Skeletal muscle tissue (tissue), 3 donors: ENCODE measurements at regions not wholly inside any gene's neighbourhood (a gene's known extent, or its start where the extent isn't known, plus 50 kb on each side); places are given as distances from the start of the nearest gene placed in this dataset.

Experiments used
- H3K27ac ChIP-seq: one replicate; pipeline ENCODE4 v1.7.0; 2013; ENCODE audit warnings: mild to moderate bottlenecking, low read depth, low read length, inconsistent platforms
- H3K27me3 ChIP-seq, 3 donors: one replicate each; pipeline ENCODE4 v1.7.0; 2013; ENCODE audit warnings: low read length in 3 of 3; ENCODE audit not compliant: control insufficient read depth in 3 of 3, insufficient read depth in 3 of 3
- H3K36me3 ChIP-seq, 3 donors: one replicate each; pipeline ENCODE4 v1.7.0; 2013; ENCODE audit warnings: low read length in 3 of 3; ENCODE audit not compliant: control insufficient read depth in 3 of 3, insufficient read depth in 3 of 3
- H3K4me1 ChIP-seq, 3 donors: one replicate each; pipeline ENCODE4 v1.7.0; 2013; ENCODE audit warnings: low read length in 3 of 3, mild to moderate bottlenecking in 3 of 3; ENCODE audit not compliant: control insufficient read depth in 3 of 3, insufficient read depth in 3 of 3
- H3K4me3 ChIP-seq, 3 donors: one replicate each; pipeline ENCODE4 v1.7.0; 2013; ENCODE audit warnings: low read length in 3 of 3
- H3K9ac ChIP-seq, 3 donors: one replicate each; pipeline ENCODE4 v1.7.0; 2013; ENCODE audit warnings: low read length in 3 of 3, mild to moderate bottlenecking in 3 of 3, moderate library complexity in 2 of 3, low read depth in 1 of 3
- H3K9me3 ChIP-seq, 3 donors: one replicate each; pipeline ENCODE4 v1.7.0; 2013; ENCODE audit warnings: low read length in 3 of 3; ENCODE audit not compliant: control insufficient read depth in 3 of 3
- donor health status: Osteomylitis.

DNA sequence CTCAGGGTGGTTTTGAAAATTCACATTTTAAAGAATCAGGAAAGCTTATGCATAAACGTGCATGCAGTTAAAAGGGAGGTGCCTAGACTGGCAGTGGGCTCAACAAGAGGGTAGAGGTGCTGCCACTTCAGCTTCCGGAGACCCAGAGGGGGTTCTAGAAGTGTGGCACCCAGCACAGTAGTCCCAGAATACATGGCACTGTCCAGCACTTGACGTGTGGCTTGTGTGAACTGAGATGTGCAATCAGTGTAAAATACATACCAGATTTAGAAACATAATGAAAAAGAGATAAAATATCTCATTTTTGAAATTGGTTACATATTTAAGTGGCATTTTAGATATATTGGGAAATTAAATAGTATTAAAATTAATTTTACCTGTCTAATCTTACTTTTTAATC lies 89.3 kb downstream of the RIN2 start:
- H3K4me1 ChIP-seq, result peaks cover 7 to 15% (median 10%) of the 10 kb centered on the region in 3 donors
- H3K27me3 ChIP-seq, result no peaks in the 10 kb centered on the region
- H3K4me3 ChIP-seq, result no peak overlapping the region
- H3K9ac ChIP-seq, result no peak overlapping the region
- H3K36me3 ChIP-seq, result no peaks in the 10 kb centered on the region
- H3K9me3 ChIP-seq, result no peaks in the 10 kb centered on the region
- no peak overlapping the region for H3K27ac ChIP-seq

- Histone ChIP-seq H3K9me3 (no peaks in the 10 kb centered on the region), H3K4me1 (peaks cover 7 to 15% (median 10%) of the 10 kb centered on the region in 3 donors), H3K4me3 (no peak overlapping the region), H3K36me3 (no peaks in the 10 kb centered on the region), H3K9ac (no peak overlapping the region), H3K27me3 (no peaks in the 10 kb centered on the region), H3K27ac (peak overlapping the region; percentile 64)
Measured at GRCh38 chr20:19849341-19850197, 91.5 kb downstream of the RIN2 start.

- Histone ChIP-seq H3K4me3 (no peak overlapping the region), H3K9ac (peak overlapping the region in 1 of 3 donors; percentile 41), H3K27ac (peak overlapping the region; percentile 64), H3K27me3 (no peaks in the 10 kb centered on the region), H3K4me1 (peaks cover 7 to 15% (median 10%) of the 10 kb centered on the region in 3 donors), H3K9me3 (no peaks in the 10 kb centered on the region), H3K36me3 (no peaks in the 10 kb centered on the region)
Measured at GRCh38 chr20:19850198-19850533, 92.1 kb downstream of the RIN2 start.

DNA sequence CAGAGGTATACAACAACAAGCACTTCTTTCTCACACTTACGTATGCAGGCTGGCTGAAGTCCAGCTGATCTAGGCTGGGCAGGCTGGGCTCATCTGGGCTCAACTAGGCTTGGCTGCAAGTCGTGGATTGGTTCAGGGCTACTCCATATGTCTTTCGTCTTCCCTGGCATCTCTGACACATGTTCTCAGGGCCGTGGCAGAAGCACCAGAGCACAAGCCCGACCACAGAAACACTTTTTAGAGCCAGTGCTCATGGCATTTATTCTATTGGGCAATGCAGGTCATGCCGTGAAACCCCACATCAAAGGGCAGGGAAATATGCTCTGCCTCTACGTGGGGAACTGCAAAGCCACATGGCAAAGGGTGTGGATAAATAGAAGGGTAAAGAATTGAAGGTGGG lies 93.8 kb downstream of the RIN2 start:
- Histone ChIP-seq H3K9me3 (no peaks in the 10 kb centered on the region), H3K4me3 (no peak overlapping the region), H3K9ac (no peak overlapping the region), H3K27me3 (no peaks in the 10 kb centered on the region), H3K36me3 (no peaks in the 10 kb centered on the region), H3K27ac (no peak overlapping the region), H3K4me1 (peaks cover 7 to 15% (median 10%) of the 10 kb centered on the region in 3 donors)

GRCh38 chr20:19855416-19855815 lies 97.4 kb downstream of the RIN2 start:
- H3K9me3 ChIP-seq, result no peaks in the 10 kb centered on the region
- H3K4me3 ChIP-seq, result no peak overlapping the region
- H3K36me3 ChIP-seq, result no peaks in the 10 kb centered on the region
- no peak overlapping the region for H3K27ac ChIP-seq
- H3K27me3 ChIP-seq, result no peaks in the 10 kb centered on the region
- no peak overlapping the region for H3K9ac ChIP-seq
- H3K4me1 ChIP-seq, result peaks cover 1 to 7% (median 2%) of the 10 kb centered on the region in 3 donors

DNA sequence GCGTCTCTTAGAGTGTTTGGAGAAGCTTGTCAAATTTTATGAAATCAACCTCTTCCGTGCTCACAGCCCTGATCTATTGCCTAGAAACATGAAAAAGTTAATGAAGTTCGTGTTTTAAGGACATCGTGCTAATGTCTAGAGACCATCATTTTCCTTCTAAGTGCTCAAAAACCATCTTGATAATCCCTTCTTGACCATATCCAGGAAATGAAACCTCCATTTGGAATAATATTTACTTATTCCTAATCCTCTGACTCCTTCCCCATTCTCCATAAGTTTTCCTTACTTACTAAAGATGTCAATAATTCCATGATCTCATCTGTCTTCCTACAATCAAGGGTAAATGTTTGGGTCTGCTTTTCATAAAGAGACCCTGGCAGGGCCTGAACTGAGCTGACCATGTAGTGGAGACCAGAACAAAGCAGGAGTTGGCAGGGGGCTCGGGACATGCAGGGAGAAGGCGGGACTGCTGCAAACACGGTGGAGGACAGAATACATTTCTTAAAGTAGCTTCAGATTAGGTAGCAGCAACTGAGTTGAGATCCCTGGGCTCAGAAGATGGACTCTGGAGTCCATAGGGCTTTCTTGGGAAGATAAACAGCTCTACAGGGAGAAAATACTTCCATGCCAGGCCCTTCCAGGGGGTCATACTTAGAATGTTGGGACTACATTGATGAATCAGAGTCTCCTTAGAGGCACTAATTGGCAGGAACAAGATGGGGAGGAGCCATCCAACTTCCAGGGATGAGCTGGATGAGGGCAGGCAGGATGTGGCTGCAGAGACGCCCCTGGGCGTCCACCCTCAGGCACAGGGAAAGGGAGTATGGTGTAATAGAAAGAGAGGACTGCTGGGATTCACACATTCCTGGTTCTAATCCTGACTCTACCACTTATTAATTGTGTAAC lies 100.7 kb downstream of the RIN2 start:
- Histone ChIP-seq H3K4me1 (no peaks in the 10 kb centered on the region), H3K36me3 (peaks cover 0 to 4% (median 2%) of the 10 kb centered on the region in 3 donors), H3K27ac (no peak overlapping the region), H3K4me3 (no peak overlapping the region), H3K9ac (no peak overlapping the region), H3K27me3 (no peaks in the 10 kb centered on the region), H3K9me3 (no peaks in the 10 kb centered on the region)

GRCh38 chr20:19859444-19859843 lies 101.4 kb downstream of the RIN2 start:
- Histone ChIP-seq H3K27ac (no peak overlapping the region), H3K36me3 (peaks cover 0 to 4% (median 2%) of the 10 kb centered on the region in 3 donors), H3K27me3 (no peaks in the 10 kb centered on the region), H3K9me3 (no peaks in the 10 kb centered on the region), H3K9ac (no peak overlapping the region), H3K4me1 (no peaks in the 10 kb centered on the region), H3K4me3 (no peak overlapping the region)

DNA sequence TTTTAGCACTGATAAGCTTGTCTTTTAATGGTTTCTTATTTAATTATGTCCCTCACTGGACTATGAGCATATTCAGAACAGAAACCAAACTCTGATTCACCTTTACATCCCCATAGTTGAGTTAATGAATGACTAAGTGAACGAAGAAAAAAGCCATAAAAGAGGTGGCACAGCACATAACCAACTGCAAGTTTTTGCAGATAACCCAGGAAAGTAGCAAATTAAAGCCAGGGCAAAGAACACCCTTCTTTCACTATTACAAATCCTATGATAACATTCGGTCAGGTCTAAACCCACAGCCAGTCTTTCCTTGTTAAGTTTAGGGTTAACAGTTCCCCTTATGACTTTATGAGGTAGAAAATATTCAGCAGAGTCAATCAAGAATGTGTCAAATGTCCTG lies 102.7 kb downstream of the RIN2 start:
- H3K27ac ChIP-seq, result no peak overlapping the region
- H3K36me3 ChIP-seq, result peaks cover 0 to 4% (median 2%) of the 10 kb centered on the region in 3 donors
- H3K4me3 ChIP-seq, result no peak overlapping the region
- H3K27me3 ChIP-seq, result no peaks in the 10 kb centered on the region
- H3K4me1 ChIP-seq, result no peaks in the 10 kb centered on the region
- no peak overlapping the region for H3K9ac ChIP-seq
- H3K9me3 ChIP-seq, result no peaks in the 10 kb centered on the region

GRCh38 chr20:19861147-19861759 lies 103.2 kb downstream of the RIN2 start:
- no peaks in the 10 kb centered on the region for H3K27me3 ChIP-seq

More at GRCh38 chr20:19861147-19861759, 103.2 kb downstream of the RIN2 start:
- Histone ChIP-seq H3K27ac (no peak overlapping the region), H3K9ac (no peak overlapping the region), H3K4me3 (no peak overlapping the region), H3K36me3 (peaks cover 0 to 4% (median 2%) of the 10 kb centered on the region in 3 donors), H3K9me3 (no peaks in the 10 kb centered on the region), H3K4me1 (no peaks in the 10 kb centered on the region)
